Skeletal muscle satellite cell (primary cell): ENCODE measurements at regions not wholly inside any gene's neighbourhood (a gene's known extent, or its start where the extent isn't known, plus 50 kb on each side); places are given as distances from the start of the nearest gene placed in this dataset.

Experiments used
- H3K27me3 ChIP-seq: 2 replicates; pipeline ENCODE4 v1.7.0; 2013; ENCODE audit warnings: low read length; ENCODE audit not compliant: control insufficient read depth, insufficient read depth
- H3K36me3 ChIP-seq: 2 replicates; pipeline ENCODE4 v1.7.0; 2013; ENCODE audit warnings: mild to moderate bottlenecking, control low read depth, low read length; ENCODE audit not compliant: insufficient read depth
- H3K4me1 ChIP-seq: 2 replicates; pipeline ENCODE4 v1.7.0; 2013; ENCODE audit warnings: low read length; ENCODE audit not compliant: control insufficient read depth, insufficient read depth
- H3K4me2 ChIP-seq: 2 replicates; pipeline ENCODE4 v1.7.0; 2013; ENCODE audit warnings: mild to moderate bottlenecking, low read length
- H3K4me3 ChIP-seq: 2 replicates; pipeline ENCODE4 v1.7.0; 2013; ENCODE audit warnings: low read length
- H3K9ac ChIP-seq: 2 replicates; pipeline ENCODE4 v1.7.0; 2013; ENCODE audit warnings: mild to moderate bottlenecking, low read depth, low read length, moderate library complexity
- H3K9me3 ChIP-seq: replicated peaks from 2 replicates; pipeline ENCODE4 v1.7.0; 2013; ENCODE audit warnings: mild to moderate bottlenecking, control low read depth, low read length

DNA sequence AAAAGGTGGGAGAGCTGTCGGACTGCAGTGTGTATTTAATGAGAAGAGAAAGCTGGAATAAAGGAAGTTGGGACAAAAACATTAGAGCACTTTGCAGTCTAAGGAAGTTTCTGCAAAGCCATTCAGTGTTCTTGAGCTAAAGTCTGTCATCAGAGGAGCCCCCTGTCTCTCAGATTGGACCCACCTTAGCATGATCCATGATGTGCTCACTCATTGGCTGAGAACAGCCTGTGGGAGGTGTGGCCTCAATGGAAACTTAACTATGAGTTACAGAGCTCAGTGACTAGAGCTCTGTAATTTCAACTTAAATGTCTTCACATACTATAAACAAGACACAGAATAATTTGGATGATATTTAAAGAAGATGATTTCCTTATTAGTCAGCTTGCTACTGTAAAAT is 437.0 kb downstream of the BTBD3 start:
- no peak overlapping the region for H3K9ac ChIP-seq
- H3K4me1 ChIP-seq, result no peaks in the 10 kb centered on the region
- H3K36me3 ChIP-seq, result no peaks in the 10 kb centered on the region
- H3K9me3 ChIP-seq, result no peaks in the 10 kb centered on the region
- no peak overlapping the region for H3K4me3 ChIP-seq
- H3K27me3 ChIP-seq, result no peaks in the 10 kb centered on the region
- no peak overlapping the region for H3K4me2 ChIP-seq

DNA sequence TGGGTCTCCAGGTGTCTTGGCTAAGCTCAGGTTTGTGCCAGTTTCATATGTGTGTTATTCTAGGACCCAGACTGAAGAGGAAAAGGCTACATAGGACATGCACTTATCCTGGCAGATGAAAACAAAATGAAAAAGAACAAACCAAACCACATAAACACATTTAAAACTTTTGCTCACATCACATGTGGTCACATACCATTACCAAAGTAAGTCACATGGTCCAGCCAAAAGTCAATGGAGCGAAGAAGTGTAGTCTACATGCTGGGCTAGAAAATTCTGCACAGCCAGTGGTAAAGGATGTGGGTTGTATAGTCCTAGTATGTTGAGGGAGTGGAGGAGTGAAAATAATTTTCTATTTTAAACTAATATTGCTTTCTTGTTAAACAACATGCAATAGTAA is 437.5 kb downstream of the BTBD3 start:
- Histone ChIP-seq H3K9me3 (no peaks in the 10 kb centered on the region), H3K27me3 (no peaks in the 10 kb centered on the region), H3K4me2 (no peak overlapping the region), H3K36me3 (no peaks in the 10 kb centered on the region), H3K4me1 (no peaks in the 10 kb centered on the region), H3K4me3 (no peak overlapping the region), H3K9ac (no peak overlapping the region)

DNA sequence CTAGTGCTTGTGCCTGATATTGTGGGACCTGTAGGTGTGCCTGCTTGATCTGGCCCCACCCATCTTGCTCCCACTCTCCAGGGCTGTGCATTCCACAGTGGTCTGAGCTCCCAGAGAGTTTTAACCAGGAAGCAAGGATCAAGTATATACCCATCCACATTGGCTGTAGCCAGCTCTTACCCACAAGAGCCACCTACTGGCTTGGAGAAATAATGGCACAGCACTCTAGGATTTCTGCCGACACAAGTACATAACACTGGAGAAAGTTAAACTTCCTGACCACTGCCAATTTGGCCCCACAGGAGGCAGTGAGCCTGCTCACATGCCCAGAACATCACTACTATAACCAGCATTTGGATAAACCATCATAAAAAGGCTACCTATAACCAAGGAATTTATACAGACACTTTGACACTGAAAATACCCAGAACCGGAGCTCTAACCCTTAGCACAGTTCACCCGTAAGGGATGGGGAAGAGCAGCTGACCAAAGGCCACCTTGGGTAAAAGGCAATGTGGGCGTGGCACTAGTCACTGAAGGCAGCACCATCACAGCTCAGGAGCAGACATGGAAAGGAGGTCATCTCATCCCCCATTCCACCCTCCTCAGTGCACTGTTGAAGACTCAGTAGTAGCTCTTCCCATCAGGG is 440.4 kb downstream of the BTBD3 start:
- H3K9ac ChIP-seq, result no peak overlapping the region
- no peaks in the 10 kb centered on the region for H3K4me1 ChIP-seq
- no peak overlapping the region for H3K4me3 ChIP-seq
- no peak overlapping the region for H3K4me2 ChIP-seq
- H3K36me3 ChIP-seq, result no peaks in the 10 kb centered on the region
- no peaks in the 10 kb centered on the region for H3K27me3 ChIP-seq
- H3K9me3 ChIP-seq, result no peaks in the 10 kb centered on the region

DNA sequence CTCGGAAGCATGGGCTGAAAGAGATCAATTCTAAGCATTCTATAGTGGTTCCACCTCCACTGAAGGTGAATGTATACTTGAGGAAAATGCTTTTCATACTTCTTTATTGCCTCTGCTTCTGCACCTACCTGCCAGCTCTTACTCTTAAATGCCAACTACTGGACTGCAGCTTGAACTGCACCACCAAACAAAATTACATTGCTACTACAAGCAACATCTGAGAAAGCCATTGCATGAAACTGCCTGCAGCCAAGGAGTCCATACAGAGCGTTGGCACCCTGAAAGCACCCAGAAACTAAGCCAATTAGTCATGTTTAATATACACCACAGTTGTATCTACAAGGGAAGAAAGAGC is 440.9 kb downstream of the BTBD3 start:
- Histone ChIP-seq H3K4me3 (no peak overlapping the region), H3K36me3 (no peaks in the 10 kb centered on the region), H3K4me1 (no peaks in the 10 kb centered on the region), H3K4me2 (no peak overlapping the region), H3K9me3 (no peaks in the 10 kb centered on the region), H3K27me3 (no peaks in the 10 kb centered on the region), H3K9ac (no peak overlapping the region)

DNA sequence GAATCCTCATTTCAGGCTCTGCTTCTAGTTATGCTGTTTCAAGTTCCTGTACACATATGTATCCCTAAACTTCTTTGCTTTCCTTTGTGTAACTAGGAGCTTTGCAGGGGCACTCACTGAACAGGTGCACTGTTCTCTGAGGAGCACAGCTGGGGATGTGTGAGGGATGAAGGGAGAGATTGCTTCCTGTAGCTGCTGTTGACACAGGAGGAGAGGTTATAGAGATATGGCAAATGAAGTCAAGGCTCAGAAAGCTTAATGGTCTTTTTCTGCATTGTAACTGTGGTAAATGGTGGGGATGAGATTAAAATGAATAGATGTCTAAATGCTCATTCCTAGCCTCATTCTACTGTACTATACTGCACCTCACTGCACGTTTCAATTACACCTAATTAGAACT is 454.3 kb downstream of the BTBD3 start:
- Histone ChIP-seq H3K4me1 (no peaks in the 10 kb centered on the region), H3K27me3 (no peaks in the 10 kb centered on the region), H3K4me2 (no peak overlapping the region), H3K4me3 (no peak overlapping the region), H3K36me3 (no peaks in the 10 kb centered on the region), H3K9me3 (no peaks in the 10 kb centered on the region), H3K9ac (no peak overlapping the region)

DNA sequence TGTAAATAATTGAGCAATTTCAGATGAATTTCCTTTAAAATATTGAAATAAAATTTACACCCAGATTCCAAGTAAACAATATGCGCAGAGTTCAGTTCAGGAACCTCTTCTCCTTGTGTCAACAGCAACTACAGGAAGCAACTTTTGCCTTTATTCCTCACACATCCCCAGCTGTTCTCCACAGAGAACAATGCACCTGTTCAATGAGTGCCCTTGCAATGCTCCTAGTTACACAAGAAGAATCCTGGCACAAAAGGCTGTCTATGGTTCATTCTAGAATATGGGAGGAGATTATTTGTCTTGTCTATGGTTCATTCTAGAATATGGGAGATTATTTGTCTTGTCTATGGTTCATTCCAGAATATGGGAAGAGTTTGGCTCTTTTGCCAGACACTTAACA is 454.9 kb downstream of the BTBD3 start:
- Histone ChIP-seq H3K4me1 (no peaks in the 10 kb centered on the region), H3K4me2 (no peak overlapping the region), H3K27me3 (no peaks in the 10 kb centered on the region), H3K9ac (no peak overlapping the region), H3K9me3 (no peaks in the 10 kb centered on the region), H3K36me3 (no peaks in the 10 kb centered on the region), H3K4me3 (no peak overlapping the region)

DNA sequence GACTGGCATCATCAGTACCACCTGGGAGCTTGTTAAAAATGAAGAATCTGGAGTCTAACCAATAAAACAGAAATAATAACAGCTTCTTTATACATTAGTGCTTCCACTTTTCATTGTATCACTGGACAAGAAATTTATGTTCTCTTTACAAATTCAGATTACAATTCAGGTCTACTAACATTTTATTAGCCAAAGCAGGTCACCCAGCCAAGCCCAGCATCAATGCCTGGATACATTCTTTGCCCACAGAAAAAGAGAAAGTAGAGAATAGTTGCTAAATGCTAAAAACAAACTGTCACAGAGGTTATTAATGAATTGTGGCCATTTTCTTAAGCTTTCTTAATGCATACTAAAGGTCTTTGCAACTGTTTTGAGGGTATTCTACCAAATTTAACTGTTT is 458.3 kb downstream of the BTBD3 start:
- no peaks in the 10 kb centered on the region for H3K4me1 ChIP-seq
- no peaks in the 10 kb centered on the region for H3K9me3 ChIP-seq
- H3K4me2 ChIP-seq, result no peak overlapping the region
- no peaks in the 10 kb centered on the region for H3K27me3 ChIP-seq
- H3K9ac ChIP-seq, result no peak overlapping the region
- H3K36me3 ChIP-seq, result no peaks in the 10 kb centered on the region
- H3K4me3 ChIP-seq, result no peak overlapping the region

DNA sequence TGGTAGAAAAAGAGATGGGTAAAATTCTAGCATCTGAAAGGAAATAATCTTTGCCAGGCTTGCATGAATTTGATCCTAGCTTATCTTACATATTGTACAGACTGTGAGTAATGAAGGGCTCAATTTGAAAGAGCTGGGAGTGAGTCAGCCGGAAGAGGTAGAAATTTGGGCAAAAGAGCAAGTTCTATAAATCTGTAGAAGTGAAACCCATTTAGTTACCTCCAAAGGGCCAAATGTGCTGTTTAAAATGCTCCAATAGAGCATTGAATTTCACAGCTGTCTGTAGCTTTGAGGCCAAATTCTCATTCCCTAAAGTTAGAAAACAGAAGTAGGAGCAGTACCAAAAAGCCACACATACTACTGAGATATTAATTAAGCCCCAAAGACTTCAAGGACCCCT is 466.1 kb downstream of the BTBD3 start:
- Histone ChIP-seq H3K27me3 (no peaks in the 10 kb centered on the region), H3K4me1 (peaks cover 5% of the 10 kb centered on the region), H3K4me2 (no peak overlapping the region), H3K4me3 (no peak overlapping the region), H3K9me3 (no peaks in the 10 kb centered on the region), H3K9ac (no peak overlapping the region), H3K36me3 (no peaks in the 10 kb centered on the region)

DNA sequence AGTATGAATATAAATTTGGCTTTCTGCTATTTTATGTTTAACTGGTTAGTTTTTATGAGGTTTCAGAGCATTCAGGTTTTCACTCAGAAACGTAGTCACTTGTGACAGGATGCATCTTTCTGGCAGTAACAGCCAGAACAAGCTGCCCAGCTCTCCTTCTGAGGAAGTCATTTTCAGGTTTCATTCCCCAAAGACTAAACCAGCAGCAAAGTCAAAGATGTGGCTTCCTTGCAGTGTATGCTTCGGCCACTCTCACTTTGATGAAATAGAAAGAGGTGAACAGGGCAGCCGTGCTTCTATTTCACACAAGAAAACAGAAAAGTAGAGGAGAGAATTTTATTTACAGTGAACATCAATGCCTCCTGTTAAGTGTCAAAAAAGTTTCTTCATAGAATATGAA is 469.1 kb downstream of the BTBD3 start:
- Histone ChIP-seq H3K4me1 (peaks cover 5% of the 10 kb centered on the region), H3K9ac (no peak overlapping the region), H3K9me3 (no peaks in the 10 kb centered on the region), H3K36me3 (no peaks in the 10 kb centered on the region), H3K27me3 (no peaks in the 10 kb centered on the region), H3K4me2 (no peak overlapping the region), H3K4me3 (no peak overlapping the region)

DNA sequence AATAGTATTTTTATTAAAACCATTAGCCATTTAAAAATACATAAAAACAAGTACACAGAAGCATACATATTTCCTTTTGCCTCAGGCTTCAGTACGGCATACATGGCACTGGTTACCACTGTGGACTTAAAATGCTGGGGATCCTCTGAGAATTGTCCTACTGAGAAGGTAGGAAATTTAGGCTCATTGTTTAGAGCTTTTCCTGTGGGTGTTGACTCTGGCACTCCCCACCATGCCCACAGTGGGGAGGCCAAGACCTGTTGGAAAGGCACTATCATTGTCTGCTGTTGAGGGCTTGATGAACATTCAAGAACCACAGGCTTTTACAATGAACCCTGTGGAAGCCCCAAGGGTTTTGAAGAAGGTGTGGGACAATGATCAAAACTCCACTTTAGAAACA is 473.4 kb downstream of the BTBD3 start:
- no peaks in the 10 kb centered on the region for H3K27me3 ChIP-seq
- H3K4me1 ChIP-seq, result no peaks in the 10 kb centered on the region
- H3K4me3 ChIP-seq, result no peak overlapping the region
- H3K9ac ChIP-seq, result no peak overlapping the region
- no peaks in the 10 kb centered on the region for H3K9me3 ChIP-seq
- no peak overlapping the region for H3K4me2 ChIP-seq
- no peaks in the 10 kb centered on the region for H3K36me3 ChIP-seq

DNA sequence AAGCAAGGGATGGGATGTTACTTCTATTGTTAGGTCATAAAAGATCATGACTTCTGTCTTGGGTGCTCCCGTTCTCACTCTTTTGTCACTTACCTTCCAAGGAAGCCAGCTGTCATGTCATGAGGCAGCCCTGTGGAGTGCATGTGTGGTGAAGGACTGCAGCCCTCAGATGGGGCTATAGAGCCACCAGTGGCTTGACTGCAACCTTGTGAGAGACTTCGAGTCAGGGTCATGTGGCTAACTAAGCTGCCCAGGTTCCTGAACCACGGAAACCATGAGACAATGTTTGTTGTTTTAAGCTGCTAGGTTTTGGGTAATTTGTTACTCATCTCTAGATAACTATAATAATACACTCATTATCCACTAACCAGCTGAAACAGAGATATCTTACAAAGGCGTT is 477.1 kb downstream of the BTBD3 start:
- Histone ChIP-seq H3K9ac (no peak overlapping the region), H3K4me3 (no peak overlapping the region), H3K9me3 (no peaks in the 10 kb centered on the region), H3K27me3 (no peaks in the 10 kb centered on the region), H3K4me2 (no peak overlapping the region), H3K36me3 (no peaks in the 10 kb centered on the region), H3K4me1 (no peaks in the 10 kb centered on the region)

DNA sequence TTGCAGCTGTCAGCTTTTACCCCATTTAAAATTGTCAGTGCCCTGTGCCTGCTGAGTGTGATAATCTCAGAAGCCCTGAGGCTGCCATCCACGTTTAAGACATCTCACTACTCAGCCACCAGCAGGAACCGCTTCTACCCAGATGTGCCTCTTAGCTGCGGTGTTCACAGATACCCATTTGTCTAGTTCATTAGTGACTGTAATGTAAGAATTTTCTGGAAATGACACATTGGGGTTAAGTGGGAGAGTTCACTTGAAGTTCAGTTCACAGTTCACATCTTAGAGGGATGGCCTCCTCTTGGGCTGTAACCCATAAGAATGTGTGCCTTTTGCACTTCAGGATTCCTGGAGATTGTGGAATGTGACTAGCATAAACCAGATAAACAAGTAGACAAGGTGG is 477.7 kb downstream of the BTBD3 start:
- Histone ChIP-seq H3K4me1 (no peaks in the 10 kb centered on the region), H3K27me3 (no peaks in the 10 kb centered on the region), H3K4me3 (no peak overlapping the region), H3K36me3 (no peaks in the 10 kb centered on the region), H3K4me2 (no peak overlapping the region), H3K9ac (no peak overlapping the region), H3K9me3 (no peaks in the 10 kb centered on the region)
